ENCODE measurements at regions not wholly inside any gene's neighbourhood (a gene's known extent, or its start where the extent isn't known, plus 50 kb on each side); places are given as distances from the start of the nearest gene placed in this dataset.
A peak's percentile ranks its signal among the peaks of the same experiment; 100 is the strongest.

DNA sequence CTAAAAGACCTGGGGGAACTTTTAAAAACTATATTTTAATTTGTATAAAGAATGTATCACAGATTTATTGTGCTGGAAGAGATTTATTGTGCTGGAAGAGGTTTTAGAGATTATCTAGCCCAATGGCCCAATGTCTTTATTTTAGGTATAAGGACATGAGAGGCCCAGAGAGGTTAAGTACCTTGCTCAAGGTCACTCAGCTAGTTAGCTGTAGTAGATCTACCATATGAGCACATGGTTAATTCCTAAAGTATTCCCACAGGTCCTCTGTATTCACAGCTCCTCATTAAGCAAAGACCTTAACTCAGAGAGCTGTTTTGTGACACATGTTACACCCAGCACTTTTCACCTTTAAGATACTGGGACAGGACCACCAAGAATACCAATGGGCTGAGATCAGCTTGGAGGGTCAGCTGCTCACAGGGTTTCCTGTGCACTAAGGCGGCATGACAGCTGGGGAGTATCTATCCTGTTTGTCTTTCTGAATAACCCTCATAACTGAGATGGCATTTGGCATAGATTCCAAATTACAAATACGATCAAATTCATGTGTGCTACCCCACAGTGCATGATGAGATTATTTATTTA is 143.1 kb upstream of the TBL1XR1 start:
- no peak overlapping the region for H3K27ac ChIP-seq
- H3K27me3 ChIP-seq = no peaks in the 10 kb centered on the region
- DNase-seq (no peak), ATAC-seq (no peak), FAIRE-seq (no peak)
- H3K4me1 ChIP-seq = peaks cover 6 to 17% (median 10%) of the 10 kb centered on the region in 3 donors
- WGBS, 2 donors = 58 to 65% methylated on average over 2 of the region's 2 CpGs
- H3K4me3 ChIP-seq = no peak overlapping the region
- H3K9me3 ChIP-seq = no peaks in the 10 kb centered on the region
- intact Hi-C loops (cut with DNase I) = no loop called here
- TF ChIP-seq, protein P1, sequence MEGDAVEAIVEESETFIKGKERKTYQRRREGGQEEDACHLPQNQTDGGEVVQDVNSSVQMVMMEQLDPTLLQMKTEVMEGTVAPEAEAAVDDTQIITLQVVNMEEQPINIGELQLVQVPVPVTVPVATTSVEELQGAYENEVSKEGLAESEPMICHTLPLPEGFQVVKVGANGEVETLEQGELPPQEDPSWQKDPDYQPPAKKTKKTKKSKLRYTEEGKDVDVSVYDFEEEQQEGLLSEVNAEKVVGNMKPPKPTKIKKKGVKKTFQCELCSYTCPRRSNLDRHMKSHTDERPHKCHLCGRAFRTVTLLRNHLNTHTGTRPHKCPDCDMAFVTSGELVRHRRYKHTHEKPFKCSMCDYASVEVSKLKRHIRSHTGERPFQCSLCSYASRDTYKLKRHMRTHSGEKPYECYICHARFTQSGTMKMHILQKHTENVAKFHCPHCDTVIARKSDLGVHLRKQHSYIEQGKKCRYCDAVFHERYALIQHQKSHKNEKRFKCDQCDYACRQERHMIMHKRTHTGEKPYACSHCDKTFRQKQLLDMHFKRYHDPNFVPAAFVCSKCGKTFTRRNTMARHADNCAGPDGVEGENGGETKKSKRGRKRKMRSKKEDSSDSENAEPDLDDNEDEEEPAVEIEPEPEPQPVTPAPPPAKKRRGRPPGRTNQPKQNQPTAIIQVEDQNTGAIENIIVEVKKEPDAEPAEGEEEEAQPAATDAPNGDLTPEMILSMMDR (IDR thresholded peaks at IDR 0.05) = no peak
- no peaks in the 10 kb centered on the region for H3K36me3 ChIP-seq

DNA sequence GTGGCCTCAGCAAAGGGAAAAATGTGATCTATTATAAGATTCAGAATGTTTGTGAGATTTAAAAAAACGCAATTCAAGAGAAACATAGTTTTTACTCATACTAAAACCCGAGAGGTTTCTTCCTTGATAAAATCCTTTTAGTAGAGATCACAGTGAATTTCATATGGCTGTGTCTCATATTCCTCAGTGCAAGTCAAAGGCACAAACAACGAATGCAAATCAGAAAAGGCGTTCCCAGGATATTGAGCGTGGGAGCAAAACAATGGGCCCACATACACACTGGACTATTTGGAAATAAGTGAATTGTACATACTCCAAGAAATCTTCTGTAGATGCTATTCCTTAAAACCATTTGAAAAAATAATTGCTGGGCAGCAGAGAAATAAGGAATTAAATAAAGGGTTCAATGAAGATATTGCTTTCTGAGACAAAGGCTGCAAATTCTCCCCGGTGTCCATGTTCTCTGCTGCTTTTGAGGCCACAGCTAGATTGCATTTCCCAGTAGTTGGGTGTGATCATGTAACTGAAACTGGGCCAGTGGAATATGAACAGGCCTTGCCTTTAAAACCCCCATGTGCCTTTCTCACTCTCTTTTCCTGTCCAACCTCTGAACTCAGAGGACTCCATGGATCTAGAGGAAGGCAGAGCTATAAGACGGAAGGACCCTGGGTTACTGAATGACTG is 144.6 kb upstream of the TBL1XR1 start:
- H3K4me3 ChIP-seq = no peak overlapping the region
- 90 to 94% methylated on average over 7 of the region's 7 CpGs for WGBS, 2 donors
- ATAC-seq (no peak), DNase-seq (no peak), FAIRE-seq (no peak)
- H3K9me3 ChIP-seq = no peaks in the 10 kb centered on the region
- TF ChIP-seq, protein P1 (IDR thresholded peaks at IDR 0.05) = no peak
- intact Hi-C loops (cut with DNase I) = no loop called here
- no peaks in the 10 kb centered on the region for H3K27me3 ChIP-seq
- no peak overlapping the region for H3K27ac ChIP-seq
- no peaks in the 10 kb centered on the region for H3K36me3 ChIP-seq
- H3K4me1 ChIP-seq = peaks cover 15 to 22% (median 18%) of the 10 kb centered on the region in 3 donors

DNA sequence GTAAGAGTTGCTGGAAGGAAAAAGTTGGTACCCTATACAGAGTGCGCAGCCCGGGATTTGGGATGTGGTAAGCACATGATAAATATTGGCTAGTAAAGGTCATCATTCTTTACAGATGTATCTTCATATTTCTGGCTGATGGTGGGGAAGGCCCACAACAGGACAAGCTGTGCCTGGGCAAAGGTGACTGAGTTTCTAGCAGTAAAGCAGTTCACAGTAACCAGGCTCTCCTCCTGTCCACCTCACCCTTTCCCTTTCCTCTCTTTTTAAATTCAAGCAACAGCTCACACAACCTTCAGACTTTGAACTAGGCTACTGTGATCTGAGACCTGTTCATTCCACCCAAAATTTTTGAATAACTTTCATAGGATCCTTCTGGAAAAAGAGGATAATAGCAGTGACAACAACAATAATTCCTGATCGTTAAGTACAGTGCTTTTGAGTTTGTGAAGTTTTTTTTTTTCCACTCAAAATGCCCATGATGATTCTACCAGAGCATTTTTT is 145.9 kb upstream of the TBL1XR1 start:
- intact Hi-C loops (cut with DNase I) = no loop called here
- Histone ChIP-seq H3K4me1 (peaks cover 15 to 22% (median 18%) of the 10 kb centered on the region in 3 donors), H3K4me3 (no peak overlapping the region), H3K27ac (no peak overlapping the region), H3K27me3 (no peaks in the 10 kb centered on the region), H3K9me3 (no peaks in the 10 kb centered on the region), H3K36me3 (no peaks in the 10 kb centered on the region)
- no peak for DNase-seq
- no peak for ATAC-seq
- TF ChIP-seq, protein P1 (IDR thresholded peaks at IDR 0.05) = no peak
- no peak for FAIRE-seq
- WGBS, 2 donors = 74 to 77% methylated on average over 3 of the region's 3 CpGs

DNA sequence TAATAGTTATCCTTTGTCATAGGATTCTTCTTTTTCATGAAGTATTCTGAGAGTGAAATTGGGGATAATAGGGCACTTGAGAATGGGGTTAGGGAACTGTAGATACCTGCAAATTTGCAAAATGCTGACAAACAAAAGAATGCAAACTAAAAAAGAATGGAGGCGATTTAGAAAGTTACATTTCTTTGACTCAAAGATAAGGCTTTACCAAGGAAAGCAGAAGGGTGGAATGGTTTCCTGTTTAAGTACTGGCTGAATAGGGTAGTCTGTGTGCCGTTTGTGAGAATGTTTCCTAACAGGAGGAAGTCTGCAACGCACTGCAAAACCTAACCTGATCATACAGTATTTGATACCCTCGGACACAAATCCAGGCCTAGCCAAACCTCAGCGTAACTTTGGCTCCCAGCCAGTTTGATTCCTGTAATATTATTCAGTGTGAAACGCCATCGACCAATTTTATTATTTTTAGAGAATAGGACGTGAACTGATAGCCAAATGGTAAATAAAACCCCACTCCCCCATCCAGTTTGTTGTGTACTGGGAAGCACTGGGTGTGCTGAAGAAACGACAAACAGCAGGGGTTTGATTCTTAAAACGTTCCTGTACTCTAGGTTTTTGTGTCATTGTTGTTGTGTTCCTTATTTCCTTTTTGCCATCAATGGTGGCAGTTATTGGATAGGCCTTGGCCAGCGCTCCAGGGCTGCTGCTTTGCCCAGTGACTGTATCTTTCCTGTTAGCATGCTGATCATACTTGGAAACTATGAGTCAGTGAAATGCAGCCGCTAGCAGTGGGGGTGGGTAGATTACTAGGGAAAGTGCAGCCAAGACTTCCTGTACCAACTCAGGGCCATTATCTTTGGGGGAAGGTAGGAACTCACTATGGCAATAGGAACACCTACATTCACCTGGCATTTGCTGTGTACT is 148.0 kb upstream of the TBL1XR1 start:
- peak; percentile 75 for FAIRE-seq
- WGBS, 2 donors = 17 to 20% methylated on average over 12 of the region's 12 CpGs
- peak; percentile 76 to 93 (median 90) for DNase-seq
- no peak overlapping the region for H3K4me3 ChIP-seq
- peak; percentile 96 to 100 (median 98) for ATAC-seq
- peaks cover 15 to 22% (median 18%) of the 10 kb centered on the region in 3 donors for H3K4me1 ChIP-seq
- TF ChIP-seq, protein P1 (IDR thresholded peaks at IDR 0.05) = no peak
- intact Hi-C loops (cut with DNase I) = no loop called here
- no peaks in the 10 kb centered on the region for H3K9me3 ChIP-seq
- H3K27me3 ChIP-seq = no peaks in the 10 kb centered on the region
- H3K36me3 ChIP-seq = no peaks in the 10 kb centered on the region
- peak overlapping the region; percentile 73 to 91 (median 80) for H3K27ac ChIP-seq

Measured in pancreas (tissue), 10 donors.